H1 (cell line): ENCODE measurements at regions not wholly inside any gene's neighbourhood (a gene's known extent, or its start where the extent isn't known, plus 50 kb on each side); places are given as distances from the start of the nearest gene placed in this dataset.

Experiments used
- ATF2 ChIP-seq: IDR thresholded peaks from 2 replicates; pipeline ENCODE4 v1.6.1; 2012; ENCODE audit warnings: low read length, inconsistent platforms
- CHD2 ChIP-seq: IDR thresholded peaks from 2 replicates; pipeline ENCODE4 v1.6.1; 2012; ENCODE audit warnings: low read length, improper control_type of control experiment
- CHD7 ChIP-seq: fragments of 300-600 bp; sonication (generic); IDR thresholded peaks from 2 replicates; pipeline ENCODE4 v1.7.1; 2012; ENCODE audit warnings: low read length, moderate library complexity, mild to moderate bottlenecking, inconsistent platforms; ENCODE audit not compliant: insufficient replicate concordance
- CREB1 ChIP-seq: IDR thresholded peaks from 2 replicates; pipeline ENCODE4 v1.6.1; 2012; ENCODE audit warnings: inconsistent platforms
- KDM4A ChIP-seq: IDR thresholded peaks from one replicate; pipeline ENCODE4 v1.7.1; 2012; ENCODE audit warnings: low read depth, mild to moderate bottlenecking, moderate library complexity, low read length, inconsistent platforms; ENCODE audit not compliant: severe bottlenecking
- NANOG ChIP-seq: IDR thresholded peaks from 2 replicates; pipeline ENCODE4 v1.6.1; 2011; ENCODE audit warnings: low read length, low read depth, mild to moderate bottlenecking, inconsistent platforms; ENCODE audit not compliant: insufficient read depth, poor library complexity, severe bottlenecking
- NRF1 ChIP-seq: IDR thresholded peaks from 2 replicates; pipeline ENCODE4 v1.6.1; 2011; ENCODE audit warnings: mild to moderate bottlenecking, low read depth, low read length, improper control_type of control experiment
- RFX5 ChIP-seq: IDR thresholded peaks from 2 replicates; pipeline ENCODE4 v1.6.1; 2011; ENCODE audit warnings: low read depth, low read length, improper control_type of control experiment, borderline replicate concordance
- TBP ChIP-seq: IDR thresholded peaks from 2 replicates; pipeline ENCODE4 v1.6.1; 2011; ENCODE audit warnings: low read depth, low read length, improper control_type of control experiment
- TCF12 ChIP-seq: IDR thresholded peaks from 2 replicates; pipeline ENCODE4 v1.6.1; 2011; ENCODE audit warnings: low read depth, mild to moderate bottlenecking, low read length

GRCh38 chr2:40964509-40965250, 512.8 kb upstream of the SLC8A1 start (continued):
- TF ChIP-seq CHD7 (no peak), KDM4A (no peak), ATF2 (no peak), CREB1 (no peak), RFX5 (no peak), TBP (no peak), NRF1 (no peak), TCF12 (no peak), CHD2 (no peak), NANOG (no peak)
